ENCODE measurements at regions not wholly inside any gene's neighbourhood (a gene's known extent, or its start where the extent isn't known, plus 50 kb on each side); places are given as distances from the start of the nearest gene placed in this dataset.

- TF ChIP-seq POLR2AphosphoS5 (IDR thresholded peaks at IDR 0.05; ENCODE audit: low read depth, low read length) (no peak), RXRA (IDR thresholded peaks at IDR 0.05; ENCODE audit: borderline replicate concordance, low read depth) (no peak), USF2 (IDR thresholded peaks at IDR 0.05; ENCODE audit: borderline replicate concordance, low read depth, low read length) (no peak), RAD21 (IDR thresholded peaks at IDR 0.05; ENCODE audit: low read length) (no peak), YY1 (IDR thresholded peaks at IDR 0.05; ENCODE audit: low read depth) (no peak), CTCF (IDR thresholded peaks at IDR 0.05) (no peak)
Observed at GRCh38 chr13:59414006-59414405, 749.7 kb downstream of the DIAPH3 start.
